Astrocyte of the spinal cord (primary cell): ENCODE measurements at regions not wholly inside any gene's neighbourhood (a gene's known extent, or its start where the extent isn't known, plus 50 kb on each side); places are given as distances from the start of the nearest gene placed in this dataset.
"Not testable (repeated sequence)": the region's sequence is repeated elsewhere in the genome, so short reads cannot be mapped to it uniquely, and the experiment has no call there.

ENCODE experiments used
- DNase-seq: peaks from one replicate; pipeline ENCODE4 v3.0.0; 2011; ENCODE audit warnings: low read depth, low spot score
- H3K4me3 ChIP-seq: 2 replicates; pipeline ENCODE4 v1.5.1; 2011; ENCODE audit warnings: low read depth, mild to moderate bottlenecking, low read length, moderate library complexity
- in situ Hi-C: cut with HindIII; loops from 2 replicates; pipeline ENCODE4 v1.10.0; 2017; ENCODE audit warnings: low sequenced_read_pairs

GRCh38 chr21:5975719-5976118 lies 4545.7 kb upstream of the TPTE start:
- H3K4me3 ChIP-seq, DNase-seq, in situ Hi-C loops: not testable (repeated sequence)

- DNase-seq, H3K4me3 ChIP-seq, in situ Hi-C loops: not testable (repeated sequence)
Measured at GRCh38 chr21:5997586-5997985, 4523.8 kb upstream of the TPTE start.

GRCh38 chr21:6015422-6016057 lies 4505.8 kb upstream of the TPTE start:
- DNase-seq, in situ Hi-C loops, H3K4me3 ChIP-seq: not testable (repeated sequence)

- in situ Hi-C loops, DNase-seq, H3K4me3 ChIP-seq: not testable (repeated sequence)
Measured at GRCh38 chr21:6020460-6020859, 4500.9 kb upstream of the TPTE start.

GRCh38 chr21:6020953-6021716 lies 4500.2 kb upstream of the TPTE start:
- DNase-seq, H3K4me3 ChIP-seq, in situ Hi-C loops: not testable (repeated sequence)

GRCh38 chr21:6021717-6022270 lies 4499.6 kb upstream of the TPTE start:
- in situ Hi-C loops, H3K4me3 ChIP-seq, DNase-seq: not testable (repeated sequence)

- H3K4me3 ChIP-seq, in situ Hi-C loops, DNase-seq: not testable (repeated sequence)
Measured at GRCh38 chr21:6023331-6023730, 4498.1 kb upstream of the TPTE start.

- DNase-seq, H3K4me3 ChIP-seq, in situ Hi-C loops: not testable (repeated sequence)
Measured at GRCh38 chr21:6025139-6025538, 4496.2 kb upstream of the TPTE start.

GRCh38 chr21:6027497-6027896 lies 4493.9 kb upstream of the TPTE start:
- in situ Hi-C loops, H3K4me3 ChIP-seq, DNase-seq: not testable (repeated sequence)

GRCh38 chr21:6034124-6034678 lies 4487.2 kb upstream of the TPTE start:
- H3K4me3 ChIP-seq, DNase-seq, in situ Hi-C loops: not testable (repeated sequence)

- DNase-seq, in situ Hi-C loops, H3K4me3 ChIP-seq: not testable (repeated sequence)
Measured at GRCh38 chr21:6034820-6035473, 4486.4 kb upstream of the TPTE start.

- DNase-seq, in situ Hi-C loops, H3K4me3 ChIP-seq: not testable (repeated sequence)
Measured at GRCh38 chr21:6035474-6036155, 4485.8 kb upstream of the TPTE start.

- H3K4me3 ChIP-seq, DNase-seq, in situ Hi-C loops: not testable (repeated sequence)
Measured at GRCh38 chr21:6039224-6039623, 4482.2 kb upstream of the TPTE start.

- DNase-seq, H3K4me3 ChIP-seq, in situ Hi-C loops: not testable (repeated sequence)
Measured at GRCh38 chr21:6040095-6040494, 4481.3 kb upstream of the TPTE start.

GRCh38 chr21:6043430-6044275 lies 4477.7 kb upstream of the TPTE start:
- in situ Hi-C loops, H3K4me3 ChIP-seq, DNase-seq: not testable (repeated sequence)

GRCh38 chr21:6044695-6045094 lies 4476.7 kb upstream of the TPTE start:
- DNase-seq, H3K4me3 ChIP-seq, in situ Hi-C loops: not testable (repeated sequence)
